CD4-positive, alpha-beta T cell treated with Interferon alpha-2 for 1 hour (primary cell): ENCODE measurements at regions not wholly inside any gene's neighbourhood (a gene's known extent, or its start where the extent isn't known, plus 50 kb on each side); places are given as distances from the start of the nearest gene placed in this dataset.

ENCODE experiments used
- DNase-seq, 2 donors: peaks; one replicate each; pipeline ENCODE4 v3.0.0-alpha.2; 2020 to 2022

DNA sequence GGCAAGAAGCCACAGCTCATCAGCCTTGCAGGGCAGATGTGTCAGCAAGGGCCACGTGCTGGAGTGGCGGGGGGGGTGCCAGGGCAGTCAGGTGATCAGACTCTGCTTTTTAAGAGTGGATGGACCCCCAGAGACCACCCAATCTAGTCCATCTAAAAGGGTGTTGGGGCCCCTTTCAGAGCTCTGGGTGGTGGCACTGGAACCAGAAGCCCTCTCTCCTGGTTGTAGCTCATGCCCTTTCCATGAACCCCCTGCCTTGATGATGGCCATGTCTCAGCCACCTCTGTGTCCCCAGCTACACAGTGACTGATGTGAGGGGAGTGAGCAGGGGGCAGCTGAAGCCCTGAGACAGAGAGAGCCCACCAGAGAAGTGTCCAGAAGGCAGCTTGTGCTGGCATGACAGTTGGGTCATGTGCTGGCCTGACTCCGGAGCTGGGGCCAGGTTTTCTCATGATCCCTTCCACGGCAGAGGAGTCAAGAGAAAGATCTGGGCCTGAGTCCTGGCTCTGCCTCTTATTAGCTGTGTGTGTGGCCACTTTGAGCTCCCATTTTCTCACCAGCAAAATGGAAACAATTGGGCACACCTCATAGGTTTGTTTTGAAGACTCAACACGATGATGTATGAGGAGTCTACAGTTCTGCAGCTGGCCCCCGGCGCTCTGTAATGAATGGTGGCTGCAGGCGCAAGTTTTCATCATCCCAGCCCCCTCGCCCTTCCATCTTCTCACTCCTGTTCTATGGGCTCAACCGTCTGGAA lies 195.7 kb downstream of the ZFP36L2 start:
- no peak for DNase-seq

DNA sequence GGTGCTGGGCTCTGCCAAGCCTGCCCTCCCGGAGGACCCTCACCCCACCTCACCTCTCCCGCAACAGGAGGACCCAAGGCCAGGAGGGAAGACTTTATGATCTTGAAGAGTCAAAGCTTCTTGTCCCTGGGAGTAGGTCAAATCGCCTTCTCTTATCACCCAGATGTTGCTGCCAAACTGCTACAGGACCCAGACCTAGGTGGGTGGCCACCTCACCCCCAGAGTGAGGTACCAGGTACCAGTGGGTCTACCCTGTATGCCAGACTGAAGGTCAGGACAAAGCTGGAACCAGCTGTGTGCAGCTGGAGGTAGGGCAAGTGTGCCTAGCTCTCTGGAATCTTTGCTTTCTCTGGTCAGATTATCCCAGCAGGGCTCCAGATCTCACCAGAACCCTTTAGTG lies 197.2 kb downstream of the ZFP36L2 start:
- no peak for DNase-seq

- DNase-seq = no peak
These were observed 198.2 kb downstream of the ZFP36L2 start for GRCh38 chr2:43028188-43028587.

DNA sequence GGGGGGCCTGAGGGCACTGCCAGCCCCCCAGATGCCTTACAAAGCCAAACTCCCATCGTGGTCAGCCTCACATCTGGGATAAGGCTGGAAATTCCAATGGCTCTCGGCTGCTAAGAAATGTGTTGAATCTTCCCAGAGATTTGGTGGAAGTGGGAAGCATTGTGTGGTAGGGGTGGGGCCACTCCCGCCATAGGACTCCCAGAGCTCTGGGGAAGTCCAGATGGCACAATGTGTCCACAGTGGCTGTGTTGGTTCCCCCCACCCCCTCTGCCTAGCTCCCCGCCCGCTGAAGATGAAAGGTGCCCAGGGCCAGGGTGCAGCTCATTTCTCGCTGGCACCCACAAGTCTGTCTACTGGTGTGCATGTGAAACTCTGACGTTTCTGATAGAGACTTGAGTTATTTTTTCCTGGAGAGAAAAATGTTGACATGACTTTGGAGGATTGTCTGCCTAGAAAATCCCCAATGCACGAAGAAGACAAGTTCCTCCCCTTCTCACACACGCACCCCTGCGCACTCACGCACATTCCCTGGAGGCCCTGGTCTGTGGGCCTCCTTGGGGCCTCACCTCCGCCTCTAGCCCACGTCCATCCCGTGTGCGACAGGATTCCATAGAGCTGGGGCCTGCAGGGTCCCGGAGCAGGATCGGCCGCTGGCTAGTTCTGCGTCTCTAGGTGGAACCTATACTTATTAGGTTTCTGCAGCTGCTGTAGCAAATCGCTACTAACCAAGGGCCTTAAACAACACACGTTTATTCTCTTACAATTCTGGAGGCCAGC lies 199.1 kb downstream of the ZFP36L2 start:
- DNase-seq = no peak

DNA sequence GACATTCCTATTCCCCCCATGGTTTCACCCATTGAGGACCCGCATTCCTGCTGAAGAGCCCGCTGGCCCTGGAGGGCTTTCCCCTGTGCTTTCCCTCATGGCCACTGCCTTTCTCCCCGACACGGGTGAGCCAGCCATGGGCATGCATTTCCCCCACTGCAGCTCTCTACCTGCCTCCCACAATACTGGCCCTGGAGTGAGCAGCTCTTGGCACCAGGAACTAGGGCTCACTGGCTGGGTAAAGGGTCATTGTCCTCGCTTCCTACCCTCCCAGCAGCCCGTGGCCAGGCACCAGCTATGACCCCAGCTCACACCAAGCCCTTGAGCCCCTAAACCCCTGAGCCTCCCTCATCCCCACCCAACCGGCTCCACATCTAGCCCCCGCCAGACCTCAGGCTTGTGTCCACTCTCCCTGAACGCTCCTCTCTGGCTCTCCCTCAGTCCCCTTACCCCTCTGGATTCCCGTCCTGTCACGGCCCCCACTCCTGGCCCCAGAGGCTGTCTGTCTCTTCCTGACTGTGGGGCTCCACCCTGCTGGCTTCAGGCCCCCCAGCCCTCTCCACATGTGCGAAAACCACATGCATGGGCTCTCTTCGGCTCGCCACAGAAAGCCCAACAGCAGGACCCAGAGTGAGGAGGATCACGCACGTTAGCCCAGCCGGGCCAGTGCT lies 199.8 kb downstream of the ZFP36L2 start:
- no peak for DNase-seq

- no peak for DNase-seq
These were observed 200.6 kb downstream of the ZFP36L2 start for GRCh38 chr2:43025709-43026295.

GRCh38 chr2:43024515-43025011 lies 201.8 kb downstream of the ZFP36L2 start:
- peak; percentile 23 to 32 for DNase-seq

- no peak for DNase-seq
These were observed 202.5 kb downstream of the ZFP36L2 start for GRCh38 chr2:43023791-43024514.

- DNase-seq = no peak
These were observed 203.5 kb downstream of the ZFP36L2 start for GRCh38 chr2:43022896-43023295.

- DNase-seq = no peak
These were observed 204.5 kb downstream of the ZFP36L2 start for GRCh38 chr2:43021791-43022509.

GRCh38 chr2:43020990-43021669 lies 205.3 kb downstream of the ZFP36L2 start:
- no peak for DNase-seq

- DNase-seq = no peak
These were observed 206.1 kb downstream of the ZFP36L2 start for GRCh38 chr2:43020296-43020695.

GRCh38 chr2:43019536-43020183 lies 206.7 kb downstream of the ZFP36L2 start:
- DNase-seq = no peak

GRCh38 chr2:43019025-43019367 lies 207.4 kb downstream of the ZFP36L2 start:
- no peak for DNase-seq

GRCh38 chr2:43018179-43019024 lies 208.0 kb downstream of the ZFP36L2 start:
- DNase-seq = peak; percentile 9 to 61

DNA sequence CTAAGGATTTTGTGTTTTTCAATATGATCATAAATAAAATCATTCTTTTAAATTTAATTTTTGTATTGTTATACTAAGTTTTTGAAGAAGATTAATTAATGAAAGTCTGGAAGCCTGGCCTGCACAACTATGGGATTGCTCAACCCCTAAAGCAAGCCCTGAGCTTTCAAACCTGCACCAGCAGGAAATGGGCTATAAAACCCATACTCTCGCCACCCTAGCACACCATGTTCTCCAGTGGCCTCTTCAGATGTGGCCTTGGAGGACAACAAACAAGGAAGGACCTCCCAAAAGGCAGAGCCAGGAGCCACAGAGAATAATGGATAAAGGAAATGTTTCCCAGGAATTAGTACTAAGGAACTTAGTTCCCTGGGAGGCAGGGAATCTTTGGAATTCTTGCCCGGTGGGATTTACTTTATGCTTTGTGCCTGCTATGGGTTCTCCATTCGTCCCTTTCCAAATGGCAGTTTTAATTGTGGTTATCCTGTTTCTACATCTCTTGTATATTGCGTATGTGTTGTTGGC lies 212.5 kb downstream of the ZFP36L2 start:
- no peak for DNase-seq

- no peak for DNase-seq
These were observed 213.4 kb downstream of the ZFP36L2 start for GRCh38 chr2:43012966-43013365.

DNA sequence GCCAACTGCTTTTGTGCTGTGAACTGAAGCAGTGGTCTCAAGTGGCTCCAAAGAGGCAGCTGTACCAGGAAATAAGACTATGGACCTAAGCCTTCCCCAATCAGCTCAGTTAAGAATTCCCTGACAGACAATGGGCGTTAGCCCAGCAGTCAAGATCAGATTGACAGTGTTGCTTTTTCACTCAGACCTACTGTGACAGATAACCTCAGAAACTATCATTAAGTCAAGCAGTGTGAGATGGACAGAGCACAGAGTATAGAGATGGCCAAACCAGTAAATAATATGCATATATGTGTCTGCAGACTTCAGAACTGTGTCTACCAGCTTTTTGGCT lies 215.3 kb downstream of the ZFP36L2 start:
- no peak for DNase-seq

GRCh38 chr2:43010438-43011157 lies 215.8 kb downstream of the ZFP36L2 start:
- no peak for DNase-seq
